GM21529 (cell line): ENCODE measurements at regions not wholly inside any gene's neighbourhood (a gene's known extent, or its start where the extent isn't known, plus 50 kb on each side); places are given as distances from the start of the nearest gene placed in this dataset.
"Not testable (repeated sequence)": the region's sequence is repeated elsewhere in the genome, so short reads cannot be mapped to it uniquely, and the experiment has no call there.

Experiments
- ATAC-seq: cut with Tn5 transposase; IDR thresholded peaks from one replicate; pipeline ENCODE4 v1.9.1; 2021; ENCODE audit not compliant: unreplicated experiment

DNA sequence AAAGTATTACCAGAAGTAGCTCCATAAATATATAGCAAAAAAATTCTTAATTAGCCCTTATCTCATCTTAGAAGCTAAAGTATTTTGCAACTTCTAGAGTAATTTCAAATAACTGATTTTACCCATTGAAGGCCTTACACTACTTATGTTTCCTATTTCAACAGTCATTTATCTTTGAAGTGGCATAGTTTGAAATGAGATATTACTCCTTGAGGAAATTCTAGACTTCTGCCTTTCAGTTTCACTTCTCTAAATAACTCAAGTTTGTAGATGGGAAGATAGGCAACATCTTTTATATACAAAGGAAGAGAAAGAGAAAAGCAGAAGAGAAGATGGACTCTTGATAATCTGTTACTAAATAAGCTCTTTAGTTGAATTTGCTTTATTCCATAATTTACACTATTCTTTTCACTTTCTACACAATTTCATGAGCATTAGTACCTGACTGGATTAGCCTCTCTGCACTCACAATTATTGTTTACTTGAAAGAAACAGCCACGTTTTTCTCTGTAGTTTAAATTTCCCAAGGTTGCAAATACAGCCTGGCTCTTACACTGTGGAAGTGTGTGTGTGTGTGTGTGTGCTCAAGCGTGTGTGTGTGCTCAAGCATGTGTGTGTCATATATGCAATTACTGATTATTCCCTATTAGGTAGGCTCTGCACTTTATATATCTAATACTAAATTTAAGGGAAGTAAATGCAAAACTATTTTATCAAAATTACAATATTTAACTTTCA, 60.6 kb upstream of the EMB start:
- peak; percentile 100 for ATAC-seq

DNA sequence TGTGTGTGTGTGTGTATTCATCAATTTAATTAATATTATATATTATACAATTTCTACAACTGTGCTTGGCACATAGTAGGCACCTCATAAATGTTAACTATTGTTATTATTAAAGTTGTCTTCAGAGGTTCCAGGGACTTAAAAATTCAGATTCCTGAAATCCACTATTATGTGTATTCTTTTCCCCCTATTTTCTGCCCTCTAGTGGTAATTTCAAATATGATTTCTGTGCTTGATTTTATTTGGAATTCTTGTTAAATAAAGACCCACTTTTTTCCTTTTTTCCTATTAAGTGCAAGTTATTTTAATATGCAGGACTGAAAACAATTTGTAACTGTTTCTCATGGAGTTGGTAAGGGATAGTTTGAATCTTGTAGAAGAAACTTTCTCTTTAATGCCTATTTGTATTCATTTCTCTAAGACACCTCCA, 72.0 kb upstream of the EMB start:
- ATAC-seq = not testable (repeated sequence)

DNA sequence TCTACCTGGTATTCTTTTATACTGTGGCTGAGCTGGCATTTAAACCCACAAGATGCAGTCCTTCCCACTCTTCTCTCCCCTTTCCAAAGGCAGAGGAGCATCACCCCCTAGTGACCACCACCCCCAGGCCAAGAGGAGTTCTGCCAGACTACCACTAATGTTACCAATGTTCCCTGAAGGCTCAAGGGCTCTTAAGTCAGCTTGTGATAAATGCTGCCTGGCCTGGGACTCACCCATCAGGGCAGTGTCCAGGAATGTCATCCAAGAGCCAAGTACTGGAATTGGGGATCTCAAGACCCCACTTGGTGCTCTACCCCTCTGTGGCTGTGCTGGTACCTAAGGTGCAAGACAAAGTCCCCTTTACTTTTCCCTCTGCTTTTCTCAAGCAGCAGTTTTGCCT, 80.0 kb upstream of the EMB start:
- not testable (repeated sequence) for ATAC-seq

DNA sequence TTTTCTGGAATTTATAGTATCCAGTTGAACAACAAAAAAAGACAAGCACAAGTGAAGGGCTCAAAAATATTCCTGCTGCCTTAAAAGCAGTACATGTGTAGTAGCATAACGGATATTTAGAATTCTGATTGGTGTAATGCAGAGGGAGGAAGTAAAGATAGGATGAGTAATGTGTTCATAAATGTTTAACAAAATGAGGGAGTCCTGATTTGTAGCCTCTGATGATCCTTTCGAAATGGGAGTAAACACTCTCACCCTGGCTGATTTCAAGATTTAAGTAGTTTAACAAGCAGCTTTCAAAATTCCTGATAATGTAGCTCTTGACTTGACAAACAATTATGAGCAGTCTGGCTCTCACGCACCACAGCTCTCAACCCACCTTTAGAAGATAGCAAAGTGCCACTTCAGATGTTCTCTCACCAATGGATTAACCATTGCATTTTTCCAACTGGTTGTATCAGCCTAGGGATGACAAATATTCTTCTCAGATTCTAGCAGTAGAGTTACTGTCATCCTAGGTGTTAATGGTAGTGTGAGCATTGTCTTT, 86.5 kb upstream of the EMB start:
- ATAC-seq = not testable (repeated sequence)

DNA sequence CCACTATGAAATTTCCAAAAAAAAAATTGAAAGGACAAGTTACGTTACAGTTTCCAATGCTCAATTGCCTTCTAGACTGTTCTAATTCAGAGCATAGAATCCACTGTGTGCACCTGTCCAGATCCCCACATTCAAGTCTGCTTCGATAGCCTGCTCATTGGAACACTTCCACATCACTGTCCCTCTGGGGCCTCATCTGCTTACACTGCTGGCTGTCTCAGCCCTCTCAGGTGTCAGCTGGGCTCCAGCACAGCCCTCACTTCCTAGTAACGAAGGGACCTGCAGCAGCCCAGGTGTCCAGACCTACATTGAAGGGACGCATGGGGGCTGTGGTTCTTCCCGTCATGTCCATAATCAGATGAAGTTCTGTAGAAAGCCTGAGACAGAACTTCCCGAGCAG, 94.3 kb upstream of the EMB start:
- no peak for ATAC-seq

DNA sequence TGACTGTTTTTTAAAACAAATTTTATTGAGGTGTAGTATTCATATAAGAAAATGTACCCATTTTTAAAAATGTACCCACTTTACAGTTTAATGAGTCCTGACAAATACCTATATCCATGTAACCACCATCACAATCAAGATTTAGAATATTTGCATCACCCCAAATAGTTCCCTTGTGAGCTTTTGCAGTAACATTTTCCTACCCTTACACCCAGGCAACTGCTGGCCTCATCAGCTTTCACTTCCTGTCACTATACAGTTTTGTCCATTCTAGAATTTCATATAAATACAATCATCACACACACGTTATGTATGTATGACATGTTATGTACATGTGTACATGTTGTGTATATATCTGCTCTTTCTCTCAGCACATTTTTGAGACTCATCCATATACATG, 96.4 kb upstream of the EMB start:
- peak; percentile 62 for ATAC-seq

DNA sequence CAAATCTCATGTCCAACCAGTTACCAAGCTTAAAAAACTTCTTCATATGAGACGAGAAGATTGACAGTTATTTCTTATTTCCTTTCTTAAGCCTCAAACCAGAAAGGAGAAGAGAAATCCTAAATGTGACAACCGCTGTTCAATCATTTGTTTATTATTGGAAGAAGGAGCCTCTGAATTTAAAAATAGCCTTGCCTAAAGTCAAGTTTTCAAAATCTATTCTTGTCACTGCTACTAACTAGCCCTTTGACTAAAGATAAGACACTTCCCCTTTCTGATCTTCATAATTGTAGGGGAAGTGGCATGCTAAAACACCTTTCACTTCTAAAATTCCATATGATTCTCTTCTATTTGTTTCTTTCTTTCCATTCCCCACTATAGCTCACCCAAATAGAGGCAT, 106.2 kb upstream of the EMB start:
- ATAC-seq = peak; percentile 95

DNA sequence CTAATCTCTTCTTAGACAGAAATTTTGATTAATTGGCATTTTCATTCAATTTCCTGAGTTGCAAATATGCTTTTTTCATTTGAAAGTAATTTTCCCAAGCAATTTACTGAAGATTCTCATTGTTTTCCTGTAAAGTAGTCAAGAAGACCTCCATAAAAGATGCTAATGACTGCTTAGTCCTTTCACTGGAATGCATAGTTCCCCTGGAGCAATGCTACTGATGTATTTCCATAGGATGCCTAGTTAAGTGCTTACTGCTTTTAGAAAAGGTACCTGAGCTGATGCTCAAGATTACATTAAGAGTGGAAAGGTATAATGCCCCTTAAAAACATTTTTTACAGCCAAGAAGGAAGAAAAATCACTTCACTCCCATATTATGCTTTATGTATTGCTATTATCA, 109.2 kb upstream of the EMB start:
- no peak for ATAC-seq

DNA sequence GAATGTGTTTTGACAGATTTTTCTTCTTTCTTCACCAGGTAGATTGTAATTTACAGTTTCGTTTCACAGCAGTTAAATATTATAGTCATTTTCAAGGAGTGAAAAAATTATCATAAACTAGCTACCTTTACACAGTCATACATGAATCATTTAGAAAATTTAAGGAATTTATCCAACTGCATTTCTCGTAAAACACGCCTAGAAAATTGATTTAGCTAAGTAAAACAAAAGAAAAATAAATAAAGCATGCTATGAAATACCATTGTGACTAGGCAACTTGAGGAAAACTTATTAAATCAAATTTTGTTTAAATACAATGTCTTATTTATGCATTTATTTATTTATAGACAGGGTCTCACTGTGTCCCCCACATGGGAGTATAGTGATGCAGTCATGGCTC, 109.9 kb upstream of the EMB start:
- ATAC-seq = no peak

DNA sequence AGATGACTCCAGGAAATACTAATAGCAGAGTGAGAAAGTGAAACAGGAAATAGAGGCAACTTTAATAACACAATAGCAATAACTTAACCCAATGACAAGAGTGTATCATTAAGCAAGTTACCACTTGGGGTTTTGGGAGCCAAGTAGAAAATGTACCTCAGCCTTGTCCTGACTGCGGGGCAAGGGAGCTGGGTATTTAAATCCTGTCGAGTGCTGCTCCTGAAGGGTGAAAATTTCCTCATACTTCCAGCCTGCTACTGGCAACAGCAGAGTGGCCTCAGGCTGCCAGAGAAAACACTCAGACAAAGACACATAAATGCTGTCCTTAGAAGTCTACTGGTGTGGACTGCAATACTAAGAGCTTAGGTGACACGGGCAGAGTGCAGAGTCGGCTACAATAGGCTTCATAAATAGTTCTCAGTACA, 112.5 kb upstream of the EMB start:
- ATAC-seq = no peak

DNA sequence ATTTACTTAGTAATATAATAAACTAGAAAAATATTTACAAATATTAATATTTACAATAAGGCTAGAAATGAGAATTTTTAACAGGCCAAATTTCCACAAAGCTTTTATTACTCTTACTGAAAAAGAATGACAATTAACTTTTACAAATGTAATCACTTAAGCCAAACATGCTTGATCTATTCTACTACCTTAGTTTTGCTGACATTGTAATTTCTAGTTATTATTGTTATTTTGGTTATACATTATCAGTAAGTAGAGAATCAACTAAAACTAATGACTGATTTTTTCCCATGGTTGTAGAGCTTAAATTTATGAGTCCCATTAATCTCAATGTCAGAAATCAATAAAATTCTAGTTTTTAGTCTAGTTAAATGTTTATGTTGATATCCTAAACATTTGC, 107.8 kb upstream of the PARP8 start:
- ATAC-seq = not testable (repeated sequence)

DNA sequence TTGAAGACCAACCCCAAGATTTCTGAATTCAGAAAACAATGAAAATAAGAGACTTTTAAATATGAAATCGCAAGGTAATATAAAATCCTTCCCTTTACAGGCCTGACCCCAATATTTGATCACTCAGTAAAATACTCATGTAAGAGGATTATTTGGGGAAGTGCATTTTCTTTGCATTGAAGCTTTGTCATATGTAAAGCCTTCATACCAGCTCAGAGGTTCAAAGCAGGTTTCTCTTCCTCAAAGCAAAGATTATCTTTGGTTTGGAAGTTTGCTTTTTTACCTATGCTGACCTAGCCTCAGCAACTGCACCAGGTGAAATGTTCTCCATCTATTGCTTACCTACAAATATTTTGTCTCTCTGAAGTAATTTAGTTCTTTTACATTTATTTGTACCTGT, 106.5 kb upstream of the PARP8 start:
- ATAC-seq = no peak

DNA sequence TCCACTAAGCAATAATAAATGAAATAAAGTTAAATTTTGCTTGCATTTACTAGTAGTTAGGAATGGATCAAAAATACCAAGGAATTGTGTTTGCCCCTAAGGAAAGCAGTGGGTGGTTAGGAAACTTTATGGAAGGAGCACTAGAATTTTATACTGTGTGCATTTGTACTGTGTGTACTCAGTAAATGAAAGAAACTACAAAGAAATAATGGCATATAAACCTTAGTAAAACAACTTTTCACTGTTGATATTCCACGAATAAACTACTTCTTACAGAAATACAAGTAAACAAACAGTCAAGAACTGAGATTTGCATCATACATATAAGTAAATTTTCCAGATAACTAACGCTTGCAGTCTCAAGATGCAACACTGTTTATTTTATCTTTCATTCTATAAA, 103.7 kb upstream of the PARP8 start:
- no peak for ATAC-seq

DNA sequence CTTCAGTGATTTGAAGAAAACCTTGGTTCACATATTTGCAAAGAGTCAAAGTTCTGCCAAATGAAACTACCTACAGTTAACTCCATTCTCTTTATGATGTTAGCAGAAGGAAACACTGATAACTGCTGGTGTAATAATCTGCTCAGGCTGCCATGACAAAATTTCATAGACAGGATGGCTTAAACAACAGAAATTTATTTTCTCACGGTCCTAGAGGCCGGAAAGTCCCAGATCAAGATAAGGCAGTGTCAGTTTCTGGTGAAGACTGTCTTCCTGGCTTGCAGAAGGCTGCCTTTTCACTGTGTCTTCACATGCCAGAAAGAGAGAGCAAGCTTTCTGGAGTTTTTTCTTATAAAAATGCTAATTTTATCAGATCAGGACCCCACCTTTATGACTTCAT, 102.4 kb upstream of the PARP8 start:
- ATAC-seq = peak; percentile 84

DNA sequence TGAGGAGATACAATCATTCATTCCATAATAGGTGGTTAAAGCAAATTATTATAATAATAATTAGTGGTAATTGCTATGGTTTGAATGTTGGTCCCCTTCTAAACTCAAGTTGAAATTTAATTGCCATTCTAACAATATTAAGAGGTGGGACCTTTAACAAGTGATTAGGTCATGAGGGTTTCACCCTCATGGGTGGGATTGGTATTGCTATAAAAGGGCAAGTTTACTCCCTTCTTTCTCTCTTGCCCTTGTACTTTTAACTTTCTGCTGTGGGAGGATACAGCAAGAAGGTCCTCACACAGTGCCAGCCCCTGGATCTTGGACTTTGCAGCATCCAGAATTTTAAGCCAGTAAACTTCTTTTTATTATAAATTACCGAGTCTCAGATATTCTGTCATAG, 101.9 kb upstream of the PARP8 start:
- ATAC-seq = peak; percentile 12

DNA sequence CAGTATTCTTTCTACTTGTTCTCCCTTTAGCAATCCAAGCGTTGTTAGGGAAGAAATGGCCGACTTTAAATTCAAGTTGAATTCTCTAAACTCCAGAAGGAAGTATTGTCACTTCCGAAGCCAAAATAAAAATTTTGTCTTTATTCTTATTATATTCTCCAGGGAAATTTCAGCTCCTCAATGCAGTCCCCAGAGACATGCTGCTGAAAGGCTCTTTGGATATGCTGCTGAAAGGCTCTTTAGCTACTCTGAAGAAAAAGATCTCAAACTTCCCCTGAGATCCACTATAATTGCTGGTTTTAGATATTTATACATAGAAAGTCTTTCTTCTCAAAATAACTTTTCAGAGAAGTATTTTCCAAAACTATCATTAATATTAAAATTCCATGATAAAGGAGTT, 92.3 kb upstream of the PARP8 start:
- no peak for ATAC-seq

DNA sequence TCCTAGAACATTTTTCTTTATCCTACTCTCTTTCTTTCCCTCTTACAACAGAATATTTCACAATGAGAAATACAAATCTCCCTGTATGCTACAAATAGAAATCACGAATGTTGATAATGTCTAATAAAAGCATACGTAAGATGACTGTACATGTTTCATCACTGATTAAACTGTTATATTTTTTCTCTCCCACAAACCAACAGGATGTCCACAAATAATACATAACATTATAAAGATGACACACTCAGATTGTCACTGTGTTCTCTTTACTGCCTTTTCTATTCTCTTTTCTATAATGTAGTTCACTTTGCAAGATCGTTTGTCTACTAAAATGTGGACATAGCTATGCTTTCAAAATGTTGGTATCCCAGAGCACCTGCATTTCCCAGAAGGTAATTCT, 90.7 kb upstream of the PARP8 start:
- ATAC-seq = no peak

DNA sequence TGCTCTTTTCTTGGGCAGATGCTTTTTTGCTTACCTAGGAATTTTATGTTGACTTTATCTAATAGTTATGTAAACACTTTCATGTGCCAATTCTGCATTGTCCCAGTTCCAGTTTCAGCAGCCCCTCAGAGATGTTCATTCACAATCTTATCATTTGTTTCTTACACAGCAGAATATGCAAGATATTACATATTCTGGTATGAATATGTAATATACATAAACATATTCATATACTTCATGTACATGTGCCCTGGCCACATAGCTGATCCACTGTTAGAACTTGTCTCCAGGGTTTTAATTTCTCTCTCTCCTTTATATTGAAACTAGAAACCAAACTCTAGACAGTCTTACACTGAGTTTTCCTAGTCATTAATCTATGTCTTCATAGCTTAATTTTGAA, 90.2 kb upstream of the PARP8 start:
- no peak for ATAC-seq

DNA sequence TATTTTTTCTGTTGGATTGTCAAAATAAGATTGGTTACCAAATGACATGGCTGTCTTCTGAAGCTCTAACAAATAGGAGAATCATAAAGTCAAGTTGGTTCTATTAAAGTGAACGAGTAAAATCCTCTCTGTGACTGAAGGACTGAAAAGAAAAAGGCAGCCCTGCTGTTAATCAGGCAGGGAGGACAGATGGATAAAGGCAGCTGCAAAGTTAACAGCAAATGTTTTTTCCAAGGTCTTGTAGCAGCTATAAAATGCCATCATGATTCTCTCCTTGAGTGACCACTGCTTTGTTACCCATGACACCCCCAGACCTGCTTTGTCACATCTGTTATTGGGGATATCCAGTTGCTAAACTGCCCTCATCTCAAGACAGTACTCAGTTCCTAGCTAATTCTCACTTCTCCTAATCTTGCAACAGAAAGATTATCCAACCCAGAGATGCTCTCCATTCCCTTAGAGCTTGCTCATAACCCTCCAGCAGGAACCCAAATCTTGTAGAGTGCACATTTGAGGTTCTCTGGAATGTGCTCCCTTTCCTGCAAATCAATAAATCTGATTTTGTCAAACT, 89.7 kb upstream of the PARP8 start:
- ATAC-seq = no peak

DNA sequence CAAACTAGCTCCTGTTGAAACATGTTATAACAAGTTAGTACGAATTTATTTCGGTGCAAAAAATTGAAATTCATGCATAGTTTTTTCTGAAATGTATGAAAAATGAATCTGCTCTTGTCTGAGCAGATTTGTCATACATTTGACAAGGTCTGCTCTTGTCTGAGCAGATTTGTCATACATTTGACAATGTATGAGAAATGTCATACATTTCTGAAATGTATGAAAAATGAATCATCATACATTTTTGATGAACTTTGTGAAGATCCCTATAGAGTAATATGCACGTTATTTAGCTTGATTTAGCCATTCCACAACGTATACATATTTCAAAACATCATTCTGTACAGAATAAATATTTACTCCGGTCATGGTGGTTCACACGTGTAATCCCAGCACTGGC, 85.9 kb upstream of the PARP8 start:
- ATAC-seq = no peak

DNA sequence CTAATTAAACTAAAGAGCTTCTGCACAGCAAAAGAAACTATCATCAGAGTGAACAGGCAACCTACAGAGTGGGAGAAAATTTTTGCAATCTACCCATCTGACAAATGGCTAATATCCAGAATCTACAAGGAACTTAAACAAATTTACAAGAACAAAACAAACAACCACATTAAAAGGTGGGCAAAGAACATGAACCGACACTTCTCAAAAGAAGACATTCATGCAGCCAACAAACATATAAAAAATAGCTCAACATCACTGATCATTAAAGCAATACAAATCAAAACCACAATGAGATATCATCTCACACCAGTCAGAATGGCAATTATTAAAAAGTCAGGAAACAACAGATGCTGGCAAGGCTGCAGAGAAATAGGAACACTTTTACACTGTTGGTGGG, 84.6 kb upstream of the PARP8 start:
- not testable (repeated sequence) for ATAC-seq

DNA sequence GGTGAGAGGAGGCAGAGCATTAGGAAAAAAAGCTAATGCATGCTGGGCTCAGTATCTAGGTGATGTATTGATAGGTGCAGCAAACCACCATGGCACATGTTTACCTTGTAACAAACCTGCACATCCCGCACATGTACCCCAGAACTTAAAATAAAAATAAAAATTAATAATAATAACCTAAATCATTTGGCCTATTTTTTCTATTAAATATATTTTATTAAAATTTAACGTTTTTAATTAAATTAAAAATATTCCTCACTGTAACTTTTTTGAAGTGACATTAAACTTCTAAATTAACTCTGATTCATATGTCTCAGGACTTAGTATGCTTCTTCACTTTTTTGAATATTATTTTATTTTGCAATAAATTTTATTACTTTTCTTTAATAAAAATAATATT, 83.7 kb upstream of the PARP8 start:
- no peak for ATAC-seq

DNA sequence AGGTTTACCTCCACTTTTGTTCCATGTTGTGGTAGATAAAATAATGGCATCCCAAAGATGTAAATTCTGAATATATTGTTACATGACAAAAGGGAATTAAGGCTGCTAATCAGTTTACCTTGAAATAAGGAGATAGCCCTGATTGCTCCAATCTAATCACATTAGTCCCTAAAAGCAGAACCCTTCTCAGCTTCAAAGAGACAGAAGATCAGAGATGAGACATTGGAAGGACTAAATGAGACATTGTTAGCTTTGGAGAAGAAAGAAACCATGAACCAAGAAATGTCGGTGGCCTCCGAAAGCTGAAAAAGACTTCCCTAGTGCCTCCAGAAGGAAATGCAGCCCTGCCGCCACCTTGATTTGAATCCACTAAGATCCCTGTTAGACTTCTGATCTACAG, 82.8 kb upstream of the PARP8 start:
- no peak for ATAC-seq
